ENCODE measurements at regions not wholly inside any gene's neighbourhood (a gene's known extent, or its start where the extent isn't known, plus 50 kb on each side); places are given as distances from the start of the nearest gene placed in this dataset.

DNA sequence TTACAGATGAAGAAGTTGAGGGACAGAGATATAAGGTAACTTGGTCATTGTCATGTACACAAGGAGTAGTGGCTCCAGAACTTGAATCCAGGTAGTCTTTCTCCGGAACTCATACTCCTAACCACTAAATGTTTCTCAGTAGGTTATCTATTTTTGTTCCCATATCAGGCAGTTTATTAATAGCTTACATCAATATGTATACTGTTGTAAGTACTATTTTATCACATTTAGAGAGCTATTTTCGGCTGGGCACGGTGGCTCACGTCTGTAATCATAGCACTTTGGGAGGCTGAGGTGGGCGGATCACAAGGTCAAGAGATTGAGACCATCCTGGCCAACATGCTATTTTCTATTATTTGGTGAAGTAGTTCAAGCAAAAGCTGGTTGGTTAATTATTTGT lies 415.6 kb upstream of the FBXO33 start:
- Histone ChIP-seq H3K27ac (no peak overlapping the region), H3K4me3 (no peak overlapping the region), H3K27me3 (no peaks in the 10 kb centered on the region), H3K36me3 (no peaks in the 10 kb centered on the region), H3K9me3 (peaks cover 0 to 4% (median 0%) of the 10 kb centered on the region in 4 donors), H3K4me1 (no peaks in the 10 kb centered on the region)
- intact Hi-C loops (cut with DNase I; ENCODE audit: low total_unique reads): no loop called here
- 74 to 87% (median 80%) methylated on average over 4 to 5 of the region's 5 CpGs for WGBS, 5 donors
- TF ChIP-seq EP300 (IDR thresholded peaks at IDR 0.05): no peak
- no peak for TF ChIP-seq POLR2AphosphoS5 (IDR thresholded peaks at IDR 0.05)
- no peak for TF ChIP-seq POLR2A (IDR thresholded peaks at IDR 0.05)
- TF ChIP-seq CTCF (IDR thresholded peaks at IDR 0.05): no peak
- DNase-seq: no peak

DNA sequence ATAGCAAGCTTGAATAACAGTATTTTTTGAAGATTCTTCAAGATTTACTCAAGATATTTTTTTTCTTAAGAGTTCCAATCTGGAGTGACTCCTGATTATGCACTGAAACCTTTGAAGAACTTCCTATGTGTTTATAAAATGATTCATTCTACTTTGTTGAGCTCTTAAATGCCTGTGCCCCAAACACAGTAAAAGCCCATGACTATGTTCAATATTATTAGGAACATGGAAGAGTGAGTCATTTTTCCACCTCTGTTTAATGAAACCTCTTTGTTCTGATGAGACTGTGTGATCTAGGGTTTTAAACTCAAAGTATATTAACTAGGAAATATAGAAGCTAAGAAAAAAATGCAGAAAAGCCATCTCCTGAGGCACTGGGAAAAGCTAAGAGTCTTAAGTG lies 415.0 kb upstream of the FBXO33 start:
- TF ChIP-seq CTCF (IDR thresholded peaks at IDR 0.05) (no peak), POLR2AphosphoS5 (IDR thresholded peaks at IDR 0.05) (no peak), POLR2A (IDR thresholded peaks at IDR 0.05) (no peak), EP300 (IDR thresholded peaks at IDR 0.05) (no peak)
- intact Hi-C loops (cut with DNase I; ENCODE audit: low total_unique reads): no loop called here
- Histone ChIP-seq H3K36me3 (no peaks in the 10 kb centered on the region), H3K4me3 (no peak overlapping the region), H3K27ac (no peak overlapping the region), H3K9me3 (peaks cover 0 to 4% (median 0%) of the 10 kb centered on the region in 4 donors), H3K4me1 (no peaks in the 10 kb centered on the region), H3K27me3 (no peaks in the 10 kb centered on the region)
- DNase-seq: no peak

DNA sequence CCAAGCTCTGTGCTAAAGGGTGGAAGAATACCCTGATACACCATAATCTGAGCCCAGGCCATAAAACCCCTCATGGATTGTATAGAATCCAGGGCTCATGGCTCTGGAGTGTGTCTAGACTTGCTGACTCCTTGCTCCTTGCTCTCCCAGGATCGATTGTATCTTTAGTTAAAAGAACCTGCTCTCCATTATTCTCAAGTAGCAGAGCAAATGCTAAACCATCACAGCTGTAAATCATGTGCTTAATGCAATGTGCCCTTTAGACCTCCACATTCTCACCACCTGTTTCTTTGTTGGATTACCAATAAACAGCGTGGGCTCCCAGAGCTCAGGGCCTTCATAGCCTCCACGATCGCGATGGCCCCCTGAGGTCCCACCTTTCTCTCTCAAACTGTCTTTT lies 411.6 kb upstream of the FBXO33 start:
- Histone ChIP-seq H3K4me3 (no peak overlapping the region), H3K27ac (no peak overlapping the region), H3K36me3 (no peaks in the 10 kb centered on the region), H3K27me3 (no peaks in the 10 kb centered on the region), H3K4me1 (no peaks in the 10 kb centered on the region), H3K9me3 (peaks cover 0 to 9% (median 0%) of the 10 kb centered on the region in 4 donors)
- DNase-seq: no peak
- no peak for TF ChIP-seq POLR2A (IDR thresholded peaks at IDR 0.05)
- TF ChIP-seq EP300 (IDR thresholded peaks at IDR 0.05): no peak
- no peak for TF ChIP-seq CTCF (IDR thresholded peaks at IDR 0.05)
- TF ChIP-seq POLR2AphosphoS5 (IDR thresholded peaks at IDR 0.05): no peak
- 70 to 84% (median 72%) methylated on average over 5 of the region's 5 CpGs for WGBS, 5 donors
- intact Hi-C loops (cut with DNase I; ENCODE audit: low total_unique reads): no loop called here

GRCh38 chr14:39841088-39841487 lies 408.9 kb upstream of the FBXO33 start:
- Histone ChIP-seq H3K4me1 (no peaks in the 10 kb centered on the region), H3K27ac (no peak overlapping the region), H3K4me3 (no peak overlapping the region), H3K36me3 (no peaks in the 10 kb centered on the region), H3K27me3 (no peaks in the 10 kb centered on the region), H3K9me3 (peaks cover 0 to 9% (median 3%) of the 10 kb centered on the region in 4 donors)
- intact Hi-C loops (cut with DNase I; ENCODE audit: low total_unique reads): no loop called here
- TF ChIP-seq POLR2A (IDR thresholded peaks at IDR 0.05) (no peak), POLR2AphosphoS5 (IDR thresholded peaks at IDR 0.05) (no peak), CTCF (IDR thresholded peaks at IDR 0.05) (no peak), EP300 (IDR thresholded peaks at IDR 0.05) (no peak)
- DNase-seq: no peak

Measured in stomach (tissue), 8 donors.